ENCODE measurements at regions not wholly inside any gene's neighbourhood (a gene's known extent, or its start where the extent isn't known, plus 50 kb on each side); places are given as distances from the start of the nearest gene placed in this dataset.

DNA sequence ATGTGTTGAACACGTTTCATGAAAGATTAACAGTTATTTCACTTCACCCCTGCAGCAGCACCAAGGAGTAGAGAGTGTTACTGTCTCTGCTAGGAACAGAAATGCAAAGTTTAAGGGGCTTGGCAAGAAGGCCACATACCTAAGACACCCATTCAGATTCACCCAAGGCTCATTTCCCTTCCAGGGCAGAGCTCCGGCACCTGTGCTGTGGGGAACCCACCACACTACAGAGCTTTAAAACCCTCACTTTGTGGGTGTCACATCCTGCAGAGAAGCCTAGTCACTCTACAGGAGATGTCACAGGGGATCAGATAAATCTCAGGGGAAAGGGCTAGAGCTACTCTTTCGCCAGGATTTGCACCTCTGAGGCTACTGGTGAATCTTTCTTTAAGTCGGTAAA lies 176.1 kb upstream of the KLF6 start:
- TF ChIP-seq, protein P1, sequence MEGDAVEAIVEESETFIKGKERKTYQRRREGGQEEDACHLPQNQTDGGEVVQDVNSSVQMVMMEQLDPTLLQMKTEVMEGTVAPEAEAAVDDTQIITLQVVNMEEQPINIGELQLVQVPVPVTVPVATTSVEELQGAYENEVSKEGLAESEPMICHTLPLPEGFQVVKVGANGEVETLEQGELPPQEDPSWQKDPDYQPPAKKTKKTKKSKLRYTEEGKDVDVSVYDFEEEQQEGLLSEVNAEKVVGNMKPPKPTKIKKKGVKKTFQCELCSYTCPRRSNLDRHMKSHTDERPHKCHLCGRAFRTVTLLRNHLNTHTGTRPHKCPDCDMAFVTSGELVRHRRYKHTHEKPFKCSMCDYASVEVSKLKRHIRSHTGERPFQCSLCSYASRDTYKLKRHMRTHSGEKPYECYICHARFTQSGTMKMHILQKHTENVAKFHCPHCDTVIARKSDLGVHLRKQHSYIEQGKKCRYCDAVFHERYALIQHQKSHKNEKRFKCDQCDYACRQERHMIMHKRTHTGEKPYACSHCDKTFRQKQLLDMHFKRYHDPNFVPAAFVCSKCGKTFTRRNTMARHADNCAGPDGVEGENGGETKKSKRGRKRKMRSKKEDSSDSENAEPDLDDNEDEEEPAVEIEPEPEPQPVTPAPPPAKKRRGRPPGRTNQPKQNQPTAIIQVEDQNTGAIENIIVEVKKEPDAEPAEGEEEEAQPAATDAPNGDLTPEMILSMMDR (IDR thresholded peaks at IDR 0.05; ENCODE audit: borderline replicate concordance, extremely low read depth, low read length, poor library complexity, severe bottlenecking): no peak
- no peak for TF ChIP-seq EZH2 (IDR thresholded peaks at IDR 0.05; ENCODE audit: borderline replicate concordance, low read depth, low read length, severe bottlenecking)

Data from DND-41 (cell line).